ENCODE measurements at regions not wholly inside any gene's neighbourhood (a gene's known extent, or its start where the extent isn't known, plus 50 kb on each side); places are given as distances from the start of the nearest gene placed in this dataset.

GRCh38 chr4:110395421-110395820 is 80.5 kb upstream of the ENPEP start:
- TF ChIP-seq CTCF (IDR thresholded peaks at IDR 0.05) (no peak), POLR2A (IDR thresholded peaks at IDR 0.05) (no peak)
